Calu3 (cell line): ENCODE measurements at regions not wholly inside any gene's neighbourhood (a gene's known extent, or its start where the extent isn't known, plus 50 kb on each side); places are given as distances from the start of the nearest gene placed in this dataset.

Experiments used
- BruUV-seq: library from RNA; stranded (reverse); fragments of 400-500 nt; replicated peaks from 2 replicates; lab custom pipeline; 2021; lab: Mats Ljungman, UMichigan
- CTCF ChIA-PET: fragments of 300-600 bp; sonication (Branson Sonifier 250); formaldehyde crosslinking; loops from one replicate; lab custom pipeline; 2022; ENCODE audit warnings: antibody characterized with exemption; lab: Charles Lee
- DNase-seq: peaks from one replicate; pipeline ENCODE4 v3.0.0; 2022
- H3K27ac Mint-ChIP-seq: one replicate; pipeline ENCODE4 v1.8.0; 2022; ENCODE audit warnings: mixed read lengths; ENCODE audit not compliant: unreplicated experiment
- H3K27me3 Mint-ChIP-seq: one replicate; pipeline ENCODE4 v1.8.0; 2022; ENCODE audit warnings: mixed read lengths; ENCODE audit not compliant: unreplicated experiment
- H3K36me3 Mint-ChIP-seq: one replicate; pipeline ENCODE4 v1.8.0; 2022; ENCODE audit warnings: mild to moderate bottlenecking, moderate library complexity, mixed read lengths; ENCODE audit not compliant: insufficient read depth, unreplicated experiment
- H3K4me1 Mint-ChIP-seq: one replicate; pipeline ENCODE4 v1.8.0; 2022; ENCODE audit warnings: mild to moderate bottlenecking, low read depth, mixed read lengths; ENCODE audit not compliant: unreplicated experiment
- H3K4me3 Mint-ChIP-seq: one replicate; pipeline ENCODE4 v1.8.0; 2022; ENCODE audit warnings: mild to moderate bottlenecking, low read depth, moderate library complexity, mixed read lengths; ENCODE audit not compliant: unreplicated experiment
- H3K9me3 Mint-ChIP-seq: one replicate; pipeline ENCODE4 v1.8.0; 2022; ENCODE audit warnings: low read depth, mixed read lengths; ENCODE audit not compliant: unreplicated experiment
- intact Hi-C: fragments of 100-400 bp; cut with micrococcal nuclease; formaldehyde crosslinking; loops from one replicate; pipeline ENCODE4 v1.10.0; 2022; ENCODE audit not compliant: unreplicated experiment
- TF ChIP-seq, protein P1 (sequence below): fragments of 200-600 bp; IDR thresholded peaks from one replicate; pipeline ENCODE4 v1.8.0; 2022; ENCODE audit warnings: antibody characterized with exemption; ENCODE audit not compliant: unreplicated experiment

DNA sequence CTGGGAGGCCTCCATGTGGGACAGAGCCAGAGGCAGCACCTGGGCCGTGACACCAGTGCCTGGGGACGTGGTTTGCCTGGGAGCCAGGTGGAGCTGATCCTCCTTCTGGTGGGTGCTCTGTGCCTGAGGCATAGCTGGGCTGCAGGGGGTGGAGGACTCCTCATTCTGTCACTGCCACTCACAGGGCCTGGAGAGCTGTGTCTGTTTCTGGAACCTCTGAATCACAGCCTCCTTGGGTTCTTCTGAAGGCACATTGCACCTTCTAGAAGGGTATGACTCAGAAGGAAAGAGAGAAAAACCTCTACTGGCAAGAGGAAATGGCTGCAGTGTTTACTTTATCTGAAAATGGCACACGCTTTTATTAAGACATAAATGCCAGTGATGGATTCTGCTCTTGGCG is 659.8 kb downstream of the VRK1 start:
- Mint-ChIP-seq H3K9me3 (peaks cover 3% of the 10 kb centered on the region), H3K27ac (no peak overlapping the region), H3K4me1 (no peaks in the 10 kb centered on the region), H3K27me3 (no peaks in the 10 kb centered on the region), H3K36me3 (no peaks in the 10 kb centered on the region), H3K4me3 (no peak overlapping the region)
- no TSS peak for BruUV-seq
- CTCF ChIA-PET = no interaction called here
- DNase-seq = no peak
- intact Hi-C loops = no loop called here
- TF ChIP-seq, protein P1, sequence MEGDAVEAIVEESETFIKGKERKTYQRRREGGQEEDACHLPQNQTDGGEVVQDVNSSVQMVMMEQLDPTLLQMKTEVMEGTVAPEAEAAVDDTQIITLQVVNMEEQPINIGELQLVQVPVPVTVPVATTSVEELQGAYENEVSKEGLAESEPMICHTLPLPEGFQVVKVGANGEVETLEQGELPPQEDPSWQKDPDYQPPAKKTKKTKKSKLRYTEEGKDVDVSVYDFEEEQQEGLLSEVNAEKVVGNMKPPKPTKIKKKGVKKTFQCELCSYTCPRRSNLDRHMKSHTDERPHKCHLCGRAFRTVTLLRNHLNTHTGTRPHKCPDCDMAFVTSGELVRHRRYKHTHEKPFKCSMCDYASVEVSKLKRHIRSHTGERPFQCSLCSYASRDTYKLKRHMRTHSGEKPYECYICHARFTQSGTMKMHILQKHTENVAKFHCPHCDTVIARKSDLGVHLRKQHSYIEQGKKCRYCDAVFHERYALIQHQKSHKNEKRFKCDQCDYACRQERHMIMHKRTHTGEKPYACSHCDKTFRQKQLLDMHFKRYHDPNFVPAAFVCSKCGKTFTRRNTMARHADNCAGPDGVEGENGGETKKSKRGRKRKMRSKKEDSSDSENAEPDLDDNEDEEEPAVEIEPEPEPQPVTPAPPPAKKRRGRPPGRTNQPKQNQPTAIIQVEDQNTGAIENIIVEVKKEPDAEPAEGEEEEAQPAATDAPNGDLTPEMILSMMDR = no peak

DNA sequence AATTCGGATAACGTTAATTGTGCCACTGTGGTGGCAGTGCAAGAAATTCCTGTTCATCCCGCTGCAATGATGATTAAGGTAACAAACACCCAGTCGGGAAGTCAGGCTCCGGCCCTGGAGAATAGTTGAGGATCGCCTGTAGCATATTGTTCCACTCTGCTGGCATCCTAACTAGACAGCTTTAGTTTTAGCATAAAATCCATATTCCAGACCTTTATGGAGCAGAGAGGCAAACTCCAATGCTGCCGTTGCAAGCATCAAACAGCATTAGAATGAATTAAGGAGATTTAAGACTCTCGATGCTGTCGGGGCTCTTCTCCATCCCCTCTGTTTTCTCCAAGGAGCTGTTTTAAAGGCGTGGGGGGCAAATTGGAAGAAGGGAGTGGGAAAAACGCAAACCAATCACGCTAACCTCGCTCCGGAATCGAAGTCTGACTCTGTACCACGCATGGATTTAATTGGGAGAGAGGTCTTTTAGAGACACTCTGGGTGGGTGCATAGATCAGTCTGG is 660.4 kb downstream of the VRK1 start:
- Mint-ChIP-seq H3K36me3 (no peaks in the 10 kb centered on the region), H3K27me3 (no peaks in the 10 kb centered on the region), H3K9me3 (no peaks in the 10 kb centered on the region), H3K4me3 (no peak overlapping the region), H3K4me1 (no peaks in the 10 kb centered on the region), H3K27ac (no peak overlapping the region)
- intact Hi-C loops = no loop called here
- TF ChIP-seq, protein P1 = no peak
- no TSS peak for BruUV-seq
- CTCF ChIA-PET = no interaction called here
- no peak for DNase-seq

DNA sequence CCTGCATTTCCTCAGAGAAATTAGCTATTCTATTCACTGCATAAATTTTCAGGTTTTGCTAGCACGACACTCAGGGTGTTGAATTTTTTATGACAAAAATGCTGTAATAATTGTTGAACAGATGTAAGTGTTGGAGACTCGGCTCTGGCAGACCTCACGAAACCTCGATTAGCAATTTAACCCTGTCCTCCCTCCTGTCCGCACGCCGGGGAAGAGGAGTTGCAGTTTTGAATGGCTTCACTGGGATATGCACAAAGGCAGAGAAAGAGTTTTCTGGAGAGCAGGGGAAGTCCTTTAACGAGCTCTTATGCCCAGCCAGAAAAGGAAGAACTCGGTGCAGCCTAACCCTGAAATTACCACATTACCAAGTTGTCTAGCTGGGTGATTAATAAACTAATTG is 661.1 kb downstream of the VRK1 start:
- Mint-ChIP-seq H3K4me3 (no peak overlapping the region), H3K4me1 (no peaks in the 10 kb centered on the region), H3K36me3 (no peaks in the 10 kb centered on the region), H3K9me3 (no peaks in the 10 kb centered on the region), H3K27me3 (no peaks in the 10 kb centered on the region), H3K27ac (no peak overlapping the region)
- intact Hi-C loops = no loop called here
- CTCF ChIA-PET = no interaction called here
- BruUV-seq = no TSS peak
- TF ChIP-seq, protein P1 = no peak
- no peak for DNase-seq

DNA sequence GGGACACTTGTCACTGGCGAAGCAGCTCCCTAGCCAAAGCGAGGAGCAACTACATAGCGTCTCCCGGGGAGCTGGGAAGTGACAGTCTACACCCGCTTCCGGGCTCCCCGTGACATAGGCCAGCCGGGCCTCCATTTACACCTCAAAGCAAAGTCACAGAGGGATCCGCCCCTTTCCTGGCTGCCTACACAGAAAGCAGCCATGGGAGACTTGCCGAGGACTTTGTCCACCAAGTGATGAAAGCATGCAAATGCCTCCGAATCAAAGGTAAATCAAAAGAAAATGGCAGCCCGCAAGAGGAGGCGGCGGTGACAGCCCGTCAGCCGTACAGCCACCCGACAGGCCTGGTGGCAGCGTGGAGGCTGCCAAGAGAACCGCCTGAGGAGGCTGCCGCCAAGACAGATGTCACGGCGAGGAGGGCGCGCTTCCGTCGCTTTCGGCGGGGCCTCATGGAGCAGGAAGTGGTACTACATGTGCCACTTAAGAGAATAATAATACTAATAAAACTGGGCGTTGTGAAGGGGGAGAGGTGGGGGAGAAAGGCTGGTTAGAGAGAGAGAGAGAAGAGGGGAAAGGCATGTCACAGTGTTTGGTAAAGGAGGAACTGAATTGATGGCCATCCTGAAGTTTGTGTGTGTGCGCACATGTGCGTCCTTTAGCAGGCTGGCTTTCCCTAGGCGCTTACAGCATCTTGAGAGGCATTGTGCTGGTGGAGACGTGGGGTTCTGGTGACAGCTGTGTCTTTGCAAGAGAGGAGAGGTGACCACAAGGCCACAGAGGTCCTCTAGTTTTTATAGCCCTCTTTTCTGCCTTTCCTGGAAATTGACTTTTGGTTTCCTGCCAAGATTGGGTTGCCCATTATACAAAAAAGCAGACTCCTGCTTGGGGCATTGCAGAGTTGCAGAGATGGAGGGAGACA is 661.7 kb downstream of the VRK1 start:
- H3K9me3 Mint-ChIP-seq = no peaks in the 10 kb centered on the region
- intact Hi-C loops = no loop called here
- H3K27ac Mint-ChIP-seq = no peak overlapping the region
- H3K27me3 Mint-ChIP-seq = no peaks in the 10 kb centered on the region
- BruUV-seq = no TSS peak
- H3K36me3 Mint-ChIP-seq = no peaks in the 10 kb centered on the region
- TF ChIP-seq, protein P1 = no peak
- H3K4me3 Mint-ChIP-seq = no peak overlapping the region
- no peak for DNase-seq
- no peaks in the 10 kb centered on the region for H3K4me1 Mint-ChIP-seq
- CTCF ChIA-PET = no interaction called here
